Omental fat pad (tissue), 3 donors: ENCODE measurements at regions not wholly inside any gene's neighbourhood (a gene's known extent, or its start where the extent isn't known, plus 50 kb on each side); places are given as distances from the start of the nearest gene placed in this dataset.

ENCODE experiments used
- ATAC-seq: fragments of 150-250 bp; one replicate; pipeline ENCODE4 v1.9.1; 2016; ENCODE audit warnings: mild to moderate bottlenecking, moderate library complexity; ENCODE audit not compliant: low FRiP score
- DNase-seq: peaks from one replicate; pipeline ENCODE4 v3.0.0-alpha.2; 2019; ENCODE audit warnings: low spot score
- CTCF ChIP-seq, 3 donors: fragments of 450-650 bp; IDR thresholded peaks; one replicate each; pipeline ENCODE4 v1.5.1; 2016 to 2017; ENCODE audit warnings: antibody characterized with exemption in 3 of 3, mild to moderate bottlenecking in 3 of 3, moderate library complexity in 2 of 3

DNA sequence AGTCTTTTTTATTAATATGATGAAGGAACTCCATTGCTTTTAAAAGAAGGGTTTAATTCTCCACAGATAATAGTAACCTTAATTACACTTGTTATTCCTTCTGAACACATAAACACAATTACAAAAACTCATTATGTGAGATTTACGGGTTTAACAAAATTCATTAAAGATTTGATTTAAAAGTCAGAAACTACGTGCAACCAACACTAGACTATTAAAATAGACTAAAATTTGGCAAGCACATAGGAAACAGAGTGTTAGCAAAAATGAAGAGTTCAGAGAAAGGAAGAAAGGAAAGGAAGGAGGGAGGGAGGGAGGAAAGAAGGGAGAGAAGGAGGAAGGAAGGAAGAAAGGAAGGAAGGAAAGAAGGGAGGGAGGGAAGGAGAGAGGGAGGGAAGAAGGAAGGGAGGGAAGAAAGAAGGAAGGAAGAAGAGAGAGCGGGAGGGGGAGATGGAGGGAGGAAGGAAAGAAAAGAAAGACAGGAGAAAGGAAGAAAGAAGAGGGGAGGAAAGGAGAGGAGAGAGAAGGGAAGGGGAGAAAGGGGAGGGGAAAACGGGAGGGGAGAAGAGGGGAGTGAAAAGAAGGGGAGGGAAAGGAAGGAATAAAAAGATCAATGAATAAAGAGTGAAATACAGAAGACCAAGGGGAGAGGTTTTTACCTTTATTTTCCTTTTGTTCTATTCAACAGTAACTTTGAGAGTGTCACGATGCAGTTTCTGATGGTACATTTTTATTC, 123.4 kb upstream of the LYPLAL1 start:
- TF ChIP-seq CTCF (IDR thresholded peaks at IDR 0.05): no peak
- ATAC-seq (no peak), DNase-seq (no peak)

- TF ChIP-seq CTCF (IDR thresholded peaks at IDR 0.05): no peak
- DNase-seq (no peak), ATAC-seq (no peak)
Measured at GRCh38 chr1:219050822-219051125, 122.9 kb upstream of the LYPLAL1 start.

GRCh38 chr1:219051547-219051946, 122.1 kb upstream of the LYPLAL1 start:
- ATAC-seq (no peak), DNase-seq (no peak)
- TF ChIP-seq CTCF (IDR thresholded peaks at IDR 0.05): no peak

DNA sequence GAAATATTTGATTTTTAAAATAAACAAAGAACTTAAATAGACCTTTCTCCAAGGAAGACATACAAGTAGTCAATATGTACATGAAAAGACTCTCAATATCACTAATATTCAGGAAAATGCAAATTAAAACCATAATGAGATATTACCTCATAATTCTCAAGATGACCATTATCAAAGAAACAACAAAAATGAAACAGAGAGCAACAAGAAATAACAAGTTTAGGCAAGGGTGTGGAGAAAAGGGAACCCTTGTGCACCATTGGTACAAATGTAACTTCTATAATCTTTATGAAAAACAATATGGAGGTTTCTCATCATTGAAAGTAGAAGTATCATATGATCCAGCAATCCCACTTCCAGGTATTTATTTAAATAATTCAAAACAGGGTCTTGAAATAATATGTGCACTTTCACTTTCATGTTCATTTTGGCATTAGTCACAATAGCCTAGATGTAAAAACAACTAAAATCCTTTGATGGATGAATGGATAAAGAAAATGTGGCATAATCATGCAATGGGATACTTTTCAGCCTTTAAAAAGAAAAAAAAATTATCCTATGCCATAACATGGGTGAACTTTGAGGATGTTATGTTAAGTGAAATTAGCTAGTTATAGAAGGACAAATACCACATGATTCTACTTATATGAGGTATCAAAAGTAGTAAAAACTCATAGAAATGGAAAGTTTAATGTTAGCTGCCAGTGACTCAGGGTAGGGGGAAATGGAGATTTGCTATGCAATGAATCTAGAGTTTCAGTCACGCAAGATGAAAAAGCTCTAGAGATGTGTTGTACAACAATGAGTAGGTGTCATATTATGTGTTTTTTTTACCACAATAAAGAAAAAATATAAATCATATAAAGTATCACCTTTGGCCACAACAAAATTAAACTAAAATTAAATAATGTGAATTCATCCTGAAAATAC, 114.5 kb upstream of the LYPLAL1 start:
- no peak for DNase-seq
- TF ChIP-seq CTCF (IDR thresholded peaks at IDR 0.05): no peak
- no peak for ATAC-seq

DNA sequence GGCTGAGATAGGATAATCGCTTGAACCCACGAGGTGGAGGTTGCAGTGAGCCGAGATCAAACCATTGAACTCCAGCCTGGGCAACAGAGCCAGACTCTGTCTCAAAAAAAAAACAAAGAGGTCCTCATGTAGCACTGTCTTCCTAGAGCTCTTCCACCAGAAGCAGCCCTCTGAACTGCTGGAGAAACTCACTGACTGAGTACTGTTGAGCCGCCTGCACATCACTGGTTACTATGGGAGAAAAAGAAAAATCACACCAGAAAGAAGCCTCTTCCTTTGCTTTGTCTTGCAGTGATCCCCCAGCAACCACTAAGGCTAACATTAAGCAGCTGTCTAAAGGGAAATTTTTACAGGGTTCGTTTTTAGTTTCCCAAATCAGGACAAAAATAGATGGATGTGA, 112.9 kb upstream of the LYPLAL1 start:
- TF ChIP-seq CTCF (IDR thresholded peaks at IDR 0.05): no peak
- DNase-seq (no peak), ATAC-seq (no peak)

DNA sequence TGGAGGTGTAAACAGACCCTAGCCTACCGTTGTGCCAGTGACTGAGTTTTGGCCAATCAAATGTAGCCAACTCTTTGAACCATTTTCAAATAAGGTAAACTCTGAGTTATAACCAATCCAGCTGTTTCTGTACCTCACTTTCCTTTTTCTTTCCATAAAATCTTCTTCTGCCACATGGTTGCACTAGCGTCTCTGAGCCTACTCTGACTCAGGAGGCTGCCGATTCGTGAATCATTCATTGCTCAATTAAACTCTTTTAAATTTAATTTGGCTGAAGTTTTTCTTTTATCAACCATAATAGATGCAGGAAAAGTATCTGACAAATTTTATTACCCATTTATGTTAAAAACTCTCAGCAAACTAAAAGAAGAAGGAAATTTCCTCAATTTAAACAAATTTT, 111.5 kb upstream of the LYPLAL1 start:
- ATAC-seq: no peak
- no peak for TF ChIP-seq CTCF (IDR thresholded peaks at IDR 0.05)
- no peak for DNase-seq

GRCh38 chr1:219066098-219066497, 107.6 kb upstream of the LYPLAL1 start:
- DNase-seq (no peak), ATAC-seq (no peak)
- no peak for TF ChIP-seq CTCF (IDR thresholded peaks at IDR 0.05)
